ENCODE measurements at regions not wholly inside any gene's neighbourhood (a gene's known extent, or its start where the extent isn't known, plus 50 kb on each side); places are given as distances from the start of the nearest gene placed in this dataset.

DNA sequence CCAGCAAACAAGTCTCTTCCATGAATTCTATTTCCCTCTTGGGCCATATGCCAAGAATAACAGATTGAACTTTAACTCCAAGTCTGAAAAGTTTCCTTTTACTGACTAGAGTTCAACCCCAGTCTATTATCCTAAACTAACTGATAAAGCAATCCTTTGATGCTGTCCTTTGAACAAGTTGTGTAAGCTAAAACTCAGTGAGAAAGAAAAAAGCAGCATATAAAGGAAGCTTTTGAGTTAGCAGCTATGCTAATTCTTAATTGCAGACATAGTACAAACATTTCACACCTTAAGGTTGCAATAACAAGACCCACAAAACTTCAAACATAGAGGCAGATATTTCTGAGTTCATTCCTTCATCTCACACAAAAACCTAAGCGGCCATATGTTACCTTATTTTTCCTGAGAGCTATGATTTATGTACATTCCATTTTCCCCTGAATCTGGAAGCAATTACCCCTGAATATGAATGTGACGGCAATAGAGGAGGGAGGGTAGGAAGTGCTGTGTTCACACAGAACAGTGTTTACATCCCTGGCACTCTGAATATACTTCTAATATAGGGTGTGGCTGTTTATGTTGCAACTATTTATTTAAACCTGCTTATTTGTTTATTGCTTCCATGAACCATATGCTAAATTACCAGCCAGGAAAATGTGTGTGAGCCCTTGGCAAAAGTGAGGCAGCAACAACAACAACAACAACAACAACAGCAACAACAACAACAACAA is 180.6 kb downstream of the IRS1 start (continued):
- TF ChIP-seq, protein P1, sequence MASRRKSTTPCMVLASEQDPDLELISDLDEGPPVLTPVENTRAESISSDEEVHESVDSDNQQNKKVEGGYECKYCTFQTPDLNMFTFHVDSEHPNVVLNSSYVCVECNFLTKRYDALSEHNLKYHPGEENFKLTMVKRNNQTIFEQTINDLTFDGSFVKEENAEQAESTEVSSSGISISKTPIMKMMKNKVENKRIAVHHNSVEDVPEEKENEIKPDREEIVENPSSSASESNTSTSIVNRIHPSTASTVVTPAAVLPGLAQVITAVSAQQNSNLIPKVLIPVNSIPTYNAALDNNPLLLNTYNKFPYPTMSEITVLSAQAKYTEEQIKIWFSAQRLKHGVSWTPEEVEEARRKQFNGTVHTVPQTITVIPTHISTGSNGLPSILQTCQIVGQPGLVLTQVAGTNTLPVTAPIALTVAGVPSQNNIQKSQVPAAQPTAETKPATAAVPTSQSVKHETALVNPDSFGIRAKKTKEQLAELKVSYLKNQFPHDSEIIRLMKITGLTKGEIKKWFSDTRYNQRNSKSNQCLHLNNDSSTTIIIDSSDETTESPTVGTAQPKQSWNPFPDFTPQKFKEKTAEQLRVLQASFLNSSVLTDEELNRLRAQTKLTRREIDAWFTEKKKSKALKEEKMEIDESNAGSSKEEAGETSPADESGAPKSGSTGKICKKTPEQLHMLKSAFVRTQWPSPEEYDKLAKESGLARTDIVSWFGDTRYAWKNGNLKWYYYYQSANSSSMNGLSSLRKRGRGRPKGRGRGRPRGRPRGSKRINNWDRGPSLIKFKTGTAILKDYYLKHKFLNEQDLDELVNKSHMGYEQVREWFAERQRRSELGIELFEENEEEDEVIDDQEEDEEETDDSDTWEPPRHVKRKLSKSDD (CRISPR knock-in tag; IDR thresholded peaks at IDR 0.05; ENCODE audit: low read depth) = no peak
- TF ChIP-seq TCF12 (IDR thresholded peaks at IDR 0.05) = no peak
- TF ChIP-seq TCF12 (CRISPR knock-in tag; IDR thresholded peaks at IDR 0.05) = 0 out of 2 replicates have a peak, but pooled peaks have one; percentile 68
- TF ChIP-seq ZNF3 (CRISPR knock-in tag; IDR thresholded peaks at IDR 0.05) = peak; percentile 45; the same call in 1 of the 2 replicates
- TF ChIP-seq CBFB (CRISPR knock-in tag; IDR thresholded peaks at IDR 0.05) = peak; percentile 88
- 0 out of 2 replicates have a peak, but pooled peaks have one; percentile 28 for TF ChIP-seq TGIF2 (CRISPR knock-in tag; IDR thresholded peaks at IDR 0.05)
- TF ChIP-seq MIER2 (CRISPR knock-in tag; IDR thresholded peaks at IDR 0.05) = peak; percentile 79
- no peak for TF ChIP-seq MTA1 (CRISPR knock-in tag; IDR thresholded peaks at IDR 0.05; ENCODE audit: borderline replicate concordance)
- TF ChIP-seq SNAI1 (CRISPR knock-in tag; IDR thresholded peaks at IDR 0.05; ENCODE audit: borderline replicate concordance) = no peak
- no peak; the same call in 1 of the 2 replicates for TF ChIP-seq MEIS1 (CRISPR knock-in tag; IDR thresholded peaks at IDR 0.05; ENCODE audit: borderline replicate concordance)
- TF ChIP-seq, protein P2, sequence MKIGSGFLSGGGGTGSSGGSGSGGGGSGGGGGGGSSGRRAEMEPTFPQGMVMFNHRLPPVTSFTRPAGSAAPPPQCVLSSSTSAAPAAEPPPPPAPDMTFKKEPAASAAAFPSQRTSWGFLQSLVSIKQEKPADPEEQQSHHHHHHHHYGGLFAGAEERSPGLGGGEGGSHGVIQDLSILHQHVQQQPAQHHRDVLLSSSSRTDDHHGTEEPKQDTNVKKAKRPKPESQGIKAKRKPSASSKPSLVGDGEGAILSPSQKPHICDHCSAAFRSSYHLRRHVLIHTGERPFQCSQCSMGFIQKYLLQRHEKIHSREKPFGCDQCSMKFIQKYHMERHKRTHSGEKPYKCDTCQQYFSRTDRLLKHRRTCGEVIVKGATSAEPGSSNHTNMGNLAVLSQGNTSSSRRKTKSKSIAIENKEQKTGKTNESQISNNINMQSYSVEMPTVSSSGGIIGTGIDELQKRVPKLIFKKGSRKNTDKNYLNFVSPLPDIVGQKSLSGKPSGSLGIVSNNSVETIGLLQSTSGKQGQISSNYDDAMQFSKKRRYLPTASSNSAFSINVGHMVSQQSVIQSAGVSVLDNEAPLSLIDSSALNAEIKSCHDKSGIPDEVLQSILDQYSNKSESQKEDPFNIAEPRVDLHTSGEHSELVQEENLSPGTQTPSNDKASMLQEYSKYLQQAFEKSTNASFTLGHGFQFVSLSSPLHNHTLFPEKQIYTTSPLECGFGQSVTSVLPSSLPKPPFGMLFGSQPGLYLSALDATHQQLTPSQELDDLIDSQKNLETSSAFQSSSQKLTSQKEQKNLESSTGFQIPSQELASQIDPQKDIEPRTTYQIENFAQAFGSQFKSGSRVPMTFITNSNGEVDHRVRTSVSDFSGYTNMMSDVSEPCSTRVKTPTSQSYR (CRISPR knock-in tag; IDR thresholded peaks at IDR 0.05; ENCODE audit: borderline replicate concordance) = peak; percentile 74; the same call in 1 of the 2 replicates
- TF ChIP-seq, protein P3, sequence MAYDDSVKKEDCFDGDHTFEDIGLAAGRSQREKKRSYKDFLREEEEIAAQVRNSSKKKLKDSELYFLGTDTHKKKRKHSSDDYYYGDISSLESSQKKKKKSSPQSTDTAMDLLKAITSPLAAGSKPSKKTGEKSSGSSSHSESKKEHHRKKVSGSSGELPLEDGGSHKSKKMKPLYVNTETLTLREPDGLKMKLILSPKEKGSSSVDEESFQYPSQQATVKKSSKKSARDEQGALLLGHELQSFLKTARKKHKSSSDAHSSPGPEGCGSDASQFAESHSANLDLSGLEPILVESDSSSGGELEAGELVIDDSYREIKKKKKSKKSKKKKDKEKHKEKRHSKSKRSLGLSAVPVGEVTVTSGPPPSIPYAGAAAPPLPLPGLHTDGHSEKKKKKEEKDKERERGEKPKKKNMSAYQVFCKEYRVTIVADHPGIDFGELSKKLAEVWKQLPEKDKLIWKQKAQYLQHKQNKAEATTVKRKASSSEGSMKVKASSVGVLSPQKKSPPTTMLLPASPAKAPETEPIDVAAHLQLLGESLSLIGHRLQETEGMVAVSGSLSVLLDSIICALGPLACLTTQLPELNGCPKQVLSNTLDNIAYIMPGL (CRISPR knock-in tag; IDR thresholded peaks at IDR 0.05; ENCODE audit: borderline replicate concordance in 1 of 2, low read depth in 1 of 2) = peak in 1 of 2 experiments; percentile 27; a peak in 2 of 4 replicates
- TF ChIP-seq TCF7 (IDR thresholded peaks at IDR 0.05; ENCODE audit: low read depth) = peak; percentile 97
- TF ChIP-seq SP5 (CRISPR knock-in tag; IDR thresholded peaks at IDR 0.05; ENCODE audit: borderline replicate concordance, low read depth) = peak; percentile 62
- no peak for TF ChIP-seq ZNF367 (CRISPR knock-in tag; IDR thresholded peaks at IDR 0.05; ENCODE audit: borderline replicate concordance)
- TF ChIP-seq, protein P4, sequence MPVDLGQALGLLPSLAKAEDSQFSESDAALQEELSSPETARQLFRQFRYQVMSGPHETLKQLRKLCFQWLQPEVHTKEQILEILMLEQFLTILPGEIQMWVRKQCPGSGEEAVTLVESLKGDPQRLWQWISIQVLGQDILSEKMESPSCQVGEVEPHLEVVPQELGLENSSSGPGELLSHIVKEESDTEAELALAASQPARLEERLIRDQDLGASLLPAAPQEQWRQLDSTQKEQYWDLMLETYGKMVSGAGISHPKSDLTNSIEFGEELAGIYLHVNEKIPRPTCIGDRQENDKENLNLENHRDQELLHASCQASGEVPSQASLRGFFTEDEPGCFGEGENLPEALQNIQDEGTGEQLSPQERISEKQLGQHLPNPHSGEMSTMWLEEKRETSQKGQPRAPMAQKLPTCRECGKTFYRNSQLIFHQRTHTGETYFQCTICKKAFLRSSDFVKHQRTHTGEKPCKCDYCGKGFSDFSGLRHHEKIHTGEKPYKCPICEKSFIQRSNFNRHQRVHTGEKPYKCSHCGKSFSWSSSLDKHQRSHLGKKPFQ (CRISPR knock-in tag; IDR thresholded peaks at IDR 0.05; ENCODE audit: insufficient replicate concordance) = peak; percentile 49
- TF ChIP-seq, protein P5, sequence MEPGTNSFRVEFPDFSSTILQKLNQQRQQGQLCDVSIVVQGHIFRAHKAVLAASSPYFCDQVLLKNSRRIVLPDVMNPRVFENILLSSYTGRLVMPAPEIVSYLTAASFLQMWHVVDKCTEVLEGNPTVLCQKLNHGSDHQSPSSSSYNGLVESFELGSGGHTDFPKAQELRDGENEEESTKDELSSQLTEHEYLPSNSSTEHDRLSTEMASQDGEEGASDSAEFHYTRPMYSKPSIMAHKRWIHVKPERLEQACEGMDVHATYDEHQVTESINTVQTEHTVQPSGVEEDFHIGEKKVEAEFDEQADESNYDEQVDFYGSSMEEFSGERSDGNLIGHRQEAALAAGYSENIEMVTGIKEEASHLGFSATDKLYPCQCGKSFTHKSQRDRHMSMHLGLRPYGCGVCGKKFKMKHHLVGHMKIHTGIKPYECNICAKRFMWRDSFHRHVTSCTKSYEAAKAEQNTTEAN (CRISPR knock-in tag; conservative IDR thresholded peaks at IDR 0.05) = 0 out of 2 replicates have a peak, but pooled peaks have one; percentile 44
- no peak for TF ChIP-seq RFX1 (IDR thresholded peaks at IDR 0.05)
